Hepatic stellate cell (primary cell): ENCODE measurements at regions not wholly inside any gene's neighbourhood (a gene's known extent, or its start where the extent isn't known, plus 50 kb on each side); places are given as distances from the start of the nearest gene placed in this dataset.
A peak's percentile ranks its signal among the peaks of the same experiment; 100 is the strongest.
"Not testable (repeated sequence)": the region's sequence is repeated elsewhere in the genome, so short reads cannot be mapped to it uniquely, and the experiment has no call there.

ENCODE experiments used
- DNase-seq: peaks from one replicate; pipeline ENCODE4 v3.0.0; 2011; ENCODE audit warnings: low spot score

- DNase-seq, result no peak
These were observed 114.0 kb upstream of the PODXL start for GRCh38 chr7:131670406-131670805.

GRCh38 chr7:131667699-131668098 is 111.3 kb upstream of the PODXL start:
- DNase-seq, result no peak

GRCh38 chr7:131665021-131665420 is 108.6 kb upstream of the PODXL start:
- no peak for DNase-seq

- DNase-seq, result no peak
These were observed 108.1 kb upstream of the PODXL start for GRCh38 chr7:131664570-131664969.

GRCh38 chr7:131662301-131662873 is 106.0 kb upstream of the PODXL start:
- not testable (repeated sequence) for DNase-seq

- DNase-seq, result no peak
These were observed 101.5 kb upstream of the PODXL start for GRCh38 chr7:131657881-131658280.

- no peak for DNase-seq
These were observed 100.7 kb upstream of the PODXL start for GRCh38 chr7:131656980-131657723.

- DNase-seq, result no peak
These were observed 99.4 kb upstream of the PODXL start for GRCh38 chr7:131655866-131656265.

- DNase-seq, result no peak
These were observed 99.0 kb upstream of the PODXL start for GRCh38 chr7:131655447-131655846.

- DNase-seq, result peak; percentile 82
These were observed 98.4 kb upstream of the PODXL start for GRCh38 chr7:131654668-131655326.

GRCh38 chr7:131654249-131654558 is 97.8 kb upstream of the PODXL start:
- DNase-seq, result no peak

GRCh38 chr7:131653418-131654248 is 97.2 kb upstream of the PODXL start:
- no peak for DNase-seq

- no peak for DNase-seq
These were observed 96.5 kb upstream of the PODXL start for GRCh38 chr7:131652934-131653333.

- no peak for DNase-seq
These were observed 95.8 kb upstream of the PODXL start for GRCh38 chr7:131652194-131652593.

- no peak for DNase-seq
These were observed 93.5 kb upstream of the PODXL start for GRCh38 chr7:131649879-131650278.

- no peak for DNase-seq
These were observed 92.6 kb upstream of the PODXL start for GRCh38 chr7:131649003-131649541.

GRCh38 chr7:131648491-131648890 is 92.1 kb upstream of the PODXL start:
- no peak for DNase-seq

- no peak for DNase-seq
These were observed 89.8 kb upstream of the PODXL start for GRCh38 chr7:131646203-131646602.

- no peak for DNase-seq
These were observed 86.0 kb upstream of the PODXL start for GRCh38 chr7:131642429-131642828.

- DNase-seq, result no peak
These were observed 84.3 kb upstream of the PODXL start for GRCh38 chr7:131640686-131641085.

GRCh38 chr7:131638641-131639430 is 82.4 kb upstream of the PODXL start:
- no peak for DNase-seq

- DNase-seq, result no peak
These were observed 81.4 kb upstream of the PODXL start for GRCh38 chr7:131637859-131638258.
